ENCODE measurements at regions not wholly inside any gene's neighbourhood (a gene's known extent, or its start where the extent isn't known, plus 50 kb on each side); places are given as distances from the start of the nearest gene placed in this dataset.

DNA sequence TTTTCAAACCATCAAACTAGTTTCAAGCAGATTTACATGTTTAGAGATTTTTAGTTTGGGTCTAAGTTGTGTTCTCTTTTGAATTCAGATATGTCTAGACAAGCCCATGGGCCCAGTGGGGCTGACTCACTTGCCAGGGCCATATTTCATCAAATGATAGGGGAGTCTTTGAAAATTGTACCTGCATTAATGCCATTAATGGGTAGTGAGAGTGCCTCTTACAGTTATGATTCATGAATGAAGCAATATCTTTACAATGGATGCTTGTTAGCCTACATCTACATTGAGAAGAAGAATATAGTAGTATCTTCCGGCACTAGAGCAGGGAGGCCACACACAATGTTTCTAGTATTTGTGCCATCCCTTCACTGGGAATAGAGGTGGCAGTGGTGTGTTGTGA is 174.2 kb upstream of the E2F7 start:
- H3K18ac ChIP-seq (ENCODE audit: low read depth, low read length): no peak overlapping the region
- no peak overlapping the region for H3K27ac ChIP-seq (ENCODE audit: insufficient read depth, low read length)
- no TSS peak for BruUV-seq (replicated peaks)
- no peaks in the 10 kb centered on the region for H3K9me1 ChIP-seq (ENCODE audit: insufficient read depth, low read length)
- POLR2A ChIA-PET (ENCODE audit: unreplicated experiment): no interaction called here
- no peak overlapping the region for H2BK5ac ChIP-seq (ENCODE audit: low read depth, low read length, poor library complexity, severe bottlenecking)
- H2AFZ ChIP-seq (replicated peaks; ENCODE audit: low read length, poor library complexity): no peak overlapping the region
- H2BK20ac ChIP-seq (ENCODE audit: low read depth, low read length): no peak overlapping the region
- no CpG with 5 or more reads among the region's 1 CpG for whole genome bisulfite sequencing, 2 experiments (ENCODE audit: extremely low coverage in 2 of 2, insufficient read length in 1 of 2)
- CTCF ChIA-PET: no interaction called here
- no peak overlapping the region for H4K91ac ChIP-seq (ENCODE audit: insufficient read depth, low read depth, low read length)
- no peak overlapping the region for H3K4ac ChIP-seq (ENCODE audit: low read depth, low read length)
- no peak overlapping the region for H2AK9ac ChIP-seq (replicated peaks; ENCODE audit: low read depth, low read length, poor library complexity)
- dilution Hi-C loops (cut with HindIII; ENCODE audit: low sequenced_read_pairs, unreplicated experiment) (no loop called here), intact Hi-C loops (cut with micrococcal nuclease) (no loop called here), in situ Hi-C loops (cut with MboI; ENCODE audit: low sequenced_read_pairs) (no loop called here)
- ATAC-seq (ENCODE audit: low read depth): no peak
- no peaks in the 10 kb centered on the region for H4K20me1 ChIP-seq (ENCODE audit: insufficient read depth, low read length)
- H2BK15ac ChIP-seq (ENCODE audit: low read depth, low read length): no peak overlapping the region
- no peak for TF ChIP-seq NFE2L2 (IDR thresholded peaks at IDR 0.05; ENCODE audit: low read depth, low read length)
- no peak for TF ChIP-seq RAD21 (IDR thresholded peaks at IDR 0.05; ENCODE audit: low read length)
- TF ChIP-seq, protein P1, sequence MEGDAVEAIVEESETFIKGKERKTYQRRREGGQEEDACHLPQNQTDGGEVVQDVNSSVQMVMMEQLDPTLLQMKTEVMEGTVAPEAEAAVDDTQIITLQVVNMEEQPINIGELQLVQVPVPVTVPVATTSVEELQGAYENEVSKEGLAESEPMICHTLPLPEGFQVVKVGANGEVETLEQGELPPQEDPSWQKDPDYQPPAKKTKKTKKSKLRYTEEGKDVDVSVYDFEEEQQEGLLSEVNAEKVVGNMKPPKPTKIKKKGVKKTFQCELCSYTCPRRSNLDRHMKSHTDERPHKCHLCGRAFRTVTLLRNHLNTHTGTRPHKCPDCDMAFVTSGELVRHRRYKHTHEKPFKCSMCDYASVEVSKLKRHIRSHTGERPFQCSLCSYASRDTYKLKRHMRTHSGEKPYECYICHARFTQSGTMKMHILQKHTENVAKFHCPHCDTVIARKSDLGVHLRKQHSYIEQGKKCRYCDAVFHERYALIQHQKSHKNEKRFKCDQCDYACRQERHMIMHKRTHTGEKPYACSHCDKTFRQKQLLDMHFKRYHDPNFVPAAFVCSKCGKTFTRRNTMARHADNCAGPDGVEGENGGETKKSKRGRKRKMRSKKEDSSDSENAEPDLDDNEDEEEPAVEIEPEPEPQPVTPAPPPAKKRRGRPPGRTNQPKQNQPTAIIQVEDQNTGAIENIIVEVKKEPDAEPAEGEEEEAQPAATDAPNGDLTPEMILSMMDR (conservative IDR thresholded peaks at IDR 0.05; ENCODE audit: low read depth, low read length): no peak
- no peak for TF ChIP-seq MAFK (IDR thresholded peaks at IDR 0.05; ENCODE audit: low read depth, low read length)
- no peak for TF ChIP-seq FOS (IDR thresholded peaks at IDR 0.05; ENCODE audit: low read depth, low read length)
- no peak for TF ChIP-seq POLR2A (IDR thresholded peaks at IDR 0.05; ENCODE audit: low read depth, low read length)
- TF ChIP-seq CHD1 (IDR thresholded peaks at IDR 0.05; ENCODE audit: low read depth, low read length): no peak
- no peak for TF ChIP-seq RFX5 (IDR thresholded peaks at IDR 0.05; ENCODE audit: low read depth, low read length)
- no peak overlapping the region for H4K5ac ChIP-seq (ENCODE audit: low read depth, low read length)
- no peaks in the 10 kb centered on the region for H3K9me3 ChIP-seq (ENCODE audit: control insufficient read depth, insufficient read depth, low read length)
- no peak overlapping the region for H3K14ac ChIP-seq (replicated peaks; ENCODE audit: low read depth, low read length)
- H3K4me3 ChIP-seq (ENCODE audit: insufficient read depth, low read depth, low read length): no peak overlapping the region
- H3K23ac ChIP-seq (ENCODE audit: low read depth, low read length): no peak overlapping the region
- H3K4me2 ChIP-seq (ENCODE audit: low read depth, low read length): no peak overlapping the region
- H3K56ac ChIP-seq (ENCODE audit: extremely low read depth, insufficient read depth, low read length): no peak overlapping the region
- DNase-seq: no peak
- H3K27me3 ChIP-seq (ENCODE audit: control insufficient read depth, insufficient read depth, low read length): peaks cover 2% of the 10 kb centered on the region
- no peak overlapping the region for H3K9ac ChIP-seq (ENCODE audit: low read depth, low read length)
- H3K36me3 ChIP-seq (ENCODE audit: control insufficient read depth, insufficient read depth, low read length): no peaks in the 10 kb centered on the region
- no peaks in the 10 kb centered on the region for H3K4me1 ChIP-seq (ENCODE audit: control insufficient read depth, insufficient read depth, low read length)
- no peaks in the 10 kb centered on the region for H3K79me1 ChIP-seq (ENCODE audit: low read depth in 1 of 2, low read length in 2 of 2)
- no peak overlapping the region for H4K8ac ChIP-seq (ENCODE audit: low read depth in 2 of 2, low read length in 2 of 2)
- no peak overlapping the region for H2BK120ac ChIP-seq (ENCODE audit: low read depth, low read length)
- no peak overlapping the region for H2AK5ac ChIP-seq (ENCODE audit: low read depth, low read length)

Measured in IMR-90 (cell line).